ENCODE measurements at regions not wholly inside any gene's neighbourhood (a gene's known extent, or its start where the extent isn't known, plus 50 kb on each side); places are given as distances from the start of the nearest gene placed in this dataset.

DNA sequence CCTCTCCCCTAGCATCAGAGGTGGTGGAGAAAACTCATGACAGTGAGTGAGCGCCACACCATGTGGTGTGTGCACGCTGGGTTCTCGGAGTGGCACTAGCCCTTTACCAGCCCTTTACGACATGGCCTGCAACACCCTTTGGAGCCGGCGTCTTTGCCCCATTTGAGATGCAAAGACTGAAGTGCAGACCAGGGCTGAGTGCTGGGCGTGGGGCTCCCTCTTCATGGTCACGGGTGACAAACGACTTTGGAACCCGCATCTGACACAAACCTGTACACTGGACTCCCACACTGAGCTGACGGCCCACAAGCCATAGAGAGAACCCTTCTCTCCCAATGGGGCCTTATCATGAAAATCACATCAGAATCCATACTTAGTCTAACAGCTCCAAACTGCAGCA lies 76.8 kb upstream of the ALDH1L1 start:
- TF ChIP-seq EP300 (IDR thresholded peaks at IDR 0.05; ENCODE audit: low read depth) (no peak), POLR2A (IDR thresholded peaks at IDR 0.05) (no peak)
- TF ChIP-seq, protein P1, sequence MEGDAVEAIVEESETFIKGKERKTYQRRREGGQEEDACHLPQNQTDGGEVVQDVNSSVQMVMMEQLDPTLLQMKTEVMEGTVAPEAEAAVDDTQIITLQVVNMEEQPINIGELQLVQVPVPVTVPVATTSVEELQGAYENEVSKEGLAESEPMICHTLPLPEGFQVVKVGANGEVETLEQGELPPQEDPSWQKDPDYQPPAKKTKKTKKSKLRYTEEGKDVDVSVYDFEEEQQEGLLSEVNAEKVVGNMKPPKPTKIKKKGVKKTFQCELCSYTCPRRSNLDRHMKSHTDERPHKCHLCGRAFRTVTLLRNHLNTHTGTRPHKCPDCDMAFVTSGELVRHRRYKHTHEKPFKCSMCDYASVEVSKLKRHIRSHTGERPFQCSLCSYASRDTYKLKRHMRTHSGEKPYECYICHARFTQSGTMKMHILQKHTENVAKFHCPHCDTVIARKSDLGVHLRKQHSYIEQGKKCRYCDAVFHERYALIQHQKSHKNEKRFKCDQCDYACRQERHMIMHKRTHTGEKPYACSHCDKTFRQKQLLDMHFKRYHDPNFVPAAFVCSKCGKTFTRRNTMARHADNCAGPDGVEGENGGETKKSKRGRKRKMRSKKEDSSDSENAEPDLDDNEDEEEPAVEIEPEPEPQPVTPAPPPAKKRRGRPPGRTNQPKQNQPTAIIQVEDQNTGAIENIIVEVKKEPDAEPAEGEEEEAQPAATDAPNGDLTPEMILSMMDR (IDR thresholded peaks at IDR 0.05) = no peak
